OCI-LY3 (cell line): ENCODE measurements at regions not wholly inside any gene's neighbourhood (a gene's known extent, or its start where the extent isn't known, plus 50 kb on each side); places are given as distances from the start of the nearest gene placed in this dataset.

ENCODE experiments used
- EZH2phosphoT487 ChIP-seq: fragments of 200-600 bp; shearing (Covaris generic); IDR thresholded peaks from 2 replicates; pipeline ENCODE4 v1.6.1; 2018; ENCODE audit warnings: antibody characterized with exemption, mixed run types, low read depth
- TF ChIP-seq, protein P1 (sequence below): fragments of 200-600, 300-600 bp; sonication (generic); IDR thresholded peaks from 2 replicates; pipeline ENCODE4 v1.5.1; 2014; ENCODE audit warnings: antibody characterized with exemption, low read length, low read depth

DNA sequence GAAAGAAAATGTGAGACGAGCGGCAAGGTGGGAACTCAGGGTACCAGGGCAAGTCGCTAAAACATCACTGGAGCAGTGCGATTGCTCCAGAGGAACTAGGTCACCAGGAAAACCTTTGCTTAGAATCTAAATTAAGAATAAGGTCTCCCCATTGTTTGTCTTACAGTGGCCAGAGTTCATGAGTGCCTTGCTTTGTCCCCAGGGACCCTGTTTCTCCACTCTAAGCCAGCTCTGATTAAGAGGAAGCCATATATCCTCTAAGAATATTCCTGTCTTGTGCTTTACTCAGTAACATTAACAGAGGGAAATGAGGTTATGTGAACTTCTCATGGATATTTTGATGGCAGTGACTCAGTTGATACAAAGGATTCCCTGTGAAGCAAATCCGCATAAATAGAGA, 305.8 kb downstream of the CD83 start:
- TF ChIP-seq, protein P1, sequence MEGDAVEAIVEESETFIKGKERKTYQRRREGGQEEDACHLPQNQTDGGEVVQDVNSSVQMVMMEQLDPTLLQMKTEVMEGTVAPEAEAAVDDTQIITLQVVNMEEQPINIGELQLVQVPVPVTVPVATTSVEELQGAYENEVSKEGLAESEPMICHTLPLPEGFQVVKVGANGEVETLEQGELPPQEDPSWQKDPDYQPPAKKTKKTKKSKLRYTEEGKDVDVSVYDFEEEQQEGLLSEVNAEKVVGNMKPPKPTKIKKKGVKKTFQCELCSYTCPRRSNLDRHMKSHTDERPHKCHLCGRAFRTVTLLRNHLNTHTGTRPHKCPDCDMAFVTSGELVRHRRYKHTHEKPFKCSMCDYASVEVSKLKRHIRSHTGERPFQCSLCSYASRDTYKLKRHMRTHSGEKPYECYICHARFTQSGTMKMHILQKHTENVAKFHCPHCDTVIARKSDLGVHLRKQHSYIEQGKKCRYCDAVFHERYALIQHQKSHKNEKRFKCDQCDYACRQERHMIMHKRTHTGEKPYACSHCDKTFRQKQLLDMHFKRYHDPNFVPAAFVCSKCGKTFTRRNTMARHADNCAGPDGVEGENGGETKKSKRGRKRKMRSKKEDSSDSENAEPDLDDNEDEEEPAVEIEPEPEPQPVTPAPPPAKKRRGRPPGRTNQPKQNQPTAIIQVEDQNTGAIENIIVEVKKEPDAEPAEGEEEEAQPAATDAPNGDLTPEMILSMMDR, result no peak
- no peak for TF ChIP-seq EZH2phosphoT487
